Panc1 (cell line): ENCODE measurements at regions not wholly inside any gene's neighbourhood (a gene's known extent, or its start where the extent isn't known, plus 50 kb on each side); places are given as distances from the start of the nearest gene placed in this dataset.

Source experiments
- ATAC-seq: fragments of 200-7000 bp; cut with Tn5 transposase; 2 replicates; pipeline ENCODE4 v1.9.1; 2020; ENCODE audit warnings: mild to moderate bottlenecking, moderate library complexity
- BruUV-seq: library from RNA; stranded (reverse); fragments of 400-500 nt; replicated peaks from 2 replicates; lab custom pipeline; 2021; lab: Mats Ljungman, UMichigan
- CTCF ChIA-PET: fragments of 300-600 bp; sonication (Branson Sonifier 250); formaldehyde crosslinking; loops from one replicate; lab custom pipeline; 2022; ENCODE audit warnings: antibody characterized with exemption; lab: Charles Lee
- POLR2A ChIA-PET: fragments of 300-600 bp; sonication (Branson Sonifier 250); formaldehyde crosslinking; loops from one replicate; lab custom pipeline; 2022; ENCODE audit warnings: antibody characterized with exemption; lab: Charles Lee
- DNase-seq: peaks from one replicate; pipeline ENCODE4 v3.0.0-alpha.2; 2010; ENCODE audit warnings: low read depth, low spot score
- H3K27ac ChIP-seq: 2 replicates; pipeline ENCODE4 v1.5.1; 2011; ENCODE audit warnings: mild to moderate bottlenecking, low read length, inconsistent platforms
- H3K27me3 ChIP-seq: fragments of 200-500 bp; sonication (Bioruptor generic); 2 replicates; pipeline ENCODE4 v1.6.0; 2014; ENCODE audit warnings: low read length, inconsistent platforms; ENCODE audit not compliant: control insufficient read depth, insufficient read depth
- H3K36me3 ChIP-seq: fragments of 200-500 bp; sonication (Bioruptor generic); 2 replicates; pipeline ENCODE4 v1.5.1; 2014; ENCODE audit warnings: inconsistent platforms, mild to moderate bottlenecking, low read length, moderate library complexity; ENCODE audit not compliant: control insufficient read depth, insufficient read depth
- H3K4me1 ChIP-seq: 2 replicates; pipeline ENCODE4 v1.5.1; 2011; ENCODE audit warnings: inconsistent platforms, mild to moderate bottlenecking, low read length, moderate library complexity; ENCODE audit not compliant: control insufficient read depth, insufficient read depth
- H3K4me3 ChIP-seq, 2 experiments: 2 replicates each; pipeline ENCODE4 v1.5.1; 2011 to 2012; ENCODE audit warnings: low read depth in 2 of 2, low read length in 2 of 2, mild to moderate bottlenecking in 2 of 2, inconsistent platforms in 1 of 2, moderate library complexity in 1 of 2
- H3K9me3 ChIP-seq: fragments of 200-500 bp; sonication (Bioruptor generic); 2 replicates; pipeline ENCODE4 v1.5.1; 2014; ENCODE audit warnings: low read depth, mild to moderate bottlenecking, inconsistent platforms, low read length, moderate library complexity; ENCODE audit not compliant: control insufficient read depth, insufficient read depth
- CTCF ChIP-seq: fragments of 450-650 bp; IDR thresholded peaks from 2 replicates; pipeline ENCODE4 v1.5.1; 2017; ENCODE audit warnings: mild to moderate bottlenecking
- POLR2AphosphoS5 ChIP-seq: IDR thresholded peaks from 2 replicates; pipeline ENCODE4 v1.6.1; 2012; ENCODE audit warnings: mild to moderate bottlenecking, low read depth, low read length, moderate library complexity
- SIN3A ChIP-seq: IDR thresholded peaks from 2 replicates; pipeline ENCODE4 v1.6.1; 2012; ENCODE audit warnings: low read depth, mild to moderate bottlenecking, low read length, moderate library complexity, borderline replicate concordance; ENCODE audit not compliant: insufficient read depth
- TCF7L2 ChIP-seq: IDR thresholded peaks from 2 replicates; pipeline ENCODE4 v1.6.1; 2011; ENCODE audit warnings: mild to moderate bottlenecking, low read depth, low read length, inconsistent platforms
- in situ Hi-C: cut with HindIII; loops from 2 replicates; pipeline ENCODE4 v1.10.0; 2016; ENCODE audit warnings: low sequenced_read_pairs, low pct_unique_long_range_greater_than_20kb
- intact Hi-C: fragments of 100-400 bp; cut with micrococcal nuclease; formaldehyde crosslinking; loops from one replicate; pipeline ENCODE4 v1.10.0; 2022; ENCODE audit not compliant: unreplicated experiment
- TF ChIP-seq, protein P1 (sequence below), 2 experiments: IDR thresholded peaks; 2 replicates each; pipeline ENCODE4 v1.6.1; 2011 to 2012; ENCODE audit warnings: low read depth in 2 of 2, control low read depth in 1 of 2, low read length in 1 of 2, mild to moderate bottlenecking in 1 of 2, moderate library complexity in 1 of 2; ENCODE audit not compliant: insufficient read depth in 1 of 2

GRCh38 chr12:114790276-114790675, 106.3 kb upstream of the TBX3 start:
- TF ChIP-seq CTCF (no peak), SIN3A (no peak), TCF7L2 (no peak)
- intact Hi-C loops: no loop called here
- no peak overlapping the region for H3K27ac ChIP-seq
- DNase-seq (no peak), ATAC-seq (no peak)
- in situ Hi-C loops: no loop called here
- H3K4me3 ChIP-seq: no peak overlapping the region
- no peaks in the 10 kb centered on the region for H3K27me3 ChIP-seq
- no peaks in the 10 kb centered on the region for H3K4me1 ChIP-seq
- no peaks in the 10 kb centered on the region for H3K36me3 ChIP-seq
- no peaks in the 10 kb centered on the region for H3K9me3 ChIP-seq
- ChIA-PET CTCF (no interaction called here), POLR2A (no interaction called here)
- no TSS peak for BruUV-seq

DNA sequence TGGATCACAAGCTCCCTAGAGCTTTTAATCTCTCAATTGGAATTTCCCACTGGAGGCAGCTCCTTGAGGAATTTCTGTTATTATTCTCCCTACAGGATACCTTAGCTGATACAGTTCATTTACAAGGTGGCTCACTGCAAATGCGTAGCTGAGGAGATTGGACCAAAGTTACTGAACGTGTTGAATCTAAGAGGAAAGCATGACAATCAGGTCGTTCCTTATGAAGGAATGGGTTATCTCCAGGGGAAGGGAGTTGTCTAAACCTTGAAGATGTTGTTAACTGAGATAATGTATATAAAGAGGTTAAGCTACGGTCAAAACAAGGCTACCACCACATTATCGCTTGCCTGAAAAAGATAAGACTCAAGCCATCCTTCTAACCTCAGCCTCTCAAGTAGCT, 105.8 kb upstream of the TBX3 start:
- DNase-seq (no peak), ATAC-seq (no peak)
- intact Hi-C loops (no loop called here), in situ Hi-C loops (no loop called here)
- Histone ChIP-seq H3K27me3 (no peaks in the 10 kb centered on the region), H3K36me3 (no peaks in the 10 kb centered on the region), H3K4me3 (no peak overlapping the region), H3K4me1 (no peaks in the 10 kb centered on the region), H3K27ac (no peak overlapping the region), H3K9me3 (no peaks in the 10 kb centered on the region)
- no TSS peak for BruUV-seq
- ChIA-PET CTCF (no interaction called here), POLR2A (no interaction called here)
- no peak for TF ChIP-seq CTCF
- TF ChIP-seq, protein P1, sequence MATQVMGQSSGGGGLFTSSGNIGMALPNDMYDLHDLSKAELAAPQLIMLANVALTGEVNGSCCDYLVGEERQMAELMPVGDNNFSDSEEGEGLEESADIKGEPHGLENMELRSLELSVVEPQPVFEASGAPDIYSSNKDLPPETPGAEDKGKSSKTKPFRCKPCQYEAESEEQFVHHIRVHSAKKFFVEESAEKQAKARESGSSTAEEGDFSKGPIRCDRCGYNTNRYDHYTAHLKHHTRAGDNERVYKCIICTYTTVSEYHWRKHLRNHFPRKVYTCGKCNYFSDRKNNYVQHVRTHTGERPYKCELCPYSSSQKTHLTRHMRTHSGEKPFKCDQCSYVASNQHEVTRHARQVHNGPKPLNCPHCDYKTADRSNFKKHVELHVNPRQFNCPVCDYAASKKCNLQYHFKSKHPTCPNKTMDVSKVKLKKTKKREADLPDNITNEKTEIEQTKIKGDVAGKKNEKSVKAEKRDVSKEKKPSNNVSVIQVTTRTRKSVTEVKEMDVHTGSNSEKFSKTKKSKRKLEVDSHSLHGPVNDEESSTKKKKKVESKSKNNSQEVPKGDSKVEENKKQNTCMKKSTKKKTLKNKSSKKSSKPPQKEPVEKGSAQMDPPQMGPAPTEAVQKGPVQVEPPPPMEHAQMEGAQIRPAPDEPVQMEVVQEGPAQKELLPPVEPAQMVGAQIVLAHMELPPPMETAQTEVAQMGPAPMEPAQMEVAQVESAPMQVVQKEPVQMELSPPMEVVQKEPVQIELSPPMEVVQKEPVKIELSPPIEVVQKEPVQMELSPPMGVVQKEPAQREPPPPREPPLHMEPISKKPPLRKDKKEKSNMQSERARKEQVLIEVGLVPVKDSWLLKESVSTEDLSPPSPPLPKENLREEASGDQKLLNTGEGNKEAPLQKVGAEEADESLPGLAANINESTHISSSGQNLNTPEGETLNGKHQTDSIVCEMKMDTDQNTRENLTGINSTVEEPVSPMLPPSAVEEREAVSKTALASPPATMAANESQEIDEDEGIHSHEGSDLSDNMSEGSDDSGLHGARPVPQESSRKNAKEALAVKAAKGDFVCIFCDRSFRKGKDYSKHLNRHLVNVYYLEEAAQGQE (IDR thresholded peaks at IDR 0.05; ENCODE audit: insufficient read depth in 1 of 2, low read depth in 2 of 2, low read length in 1 of 2): no peak
- no peak for TF ChIP-seq POLR2AphosphoS5
- no peak for TF ChIP-seq TCF7L2
- no peak for TF ChIP-seq SIN3A
